A673 (cell line): ENCODE measurements at regions not wholly inside any gene's neighbourhood (a gene's known extent, or its start where the extent isn't known, plus 50 kb on each side); places are given as distances from the start of the nearest gene placed in this dataset.

Experiments used
- BruUV-seq: library from RNA; stranded (reverse); fragments of 400-500 nt; replicated peaks from 2 replicates; lab custom pipeline; 2021; lab: Mats Ljungman, UMichigan
- CTCF ChIA-PET: fragments of 300-600 bp; sonication (Branson Sonifier 250); formaldehyde crosslinking; loops from one replicate; lab custom pipeline; 2022; ENCODE audit warnings: antibody characterized with exemption; lab: Charles Lee
- POLR2A ChIA-PET: fragments of 300-600 bp; sonication (Branson Sonifier 250); formaldehyde crosslinking; loops from one replicate; lab custom pipeline; 2022; ENCODE audit warnings: antibody characterized with exemption; ENCODE audit not compliant: low non-redundant PET; lab: Charles Lee
- DNase-seq: peaks from one replicate; pipeline ENCODE4 v3.0.0-alpha.2; 2015; ENCODE audit warnings: low spot score
- H3K27ac ChIP-seq: fragments of 200-600 bp; sonication (generic); 2 replicates; pipeline ENCODE4 v1.5.1; 2016; ENCODE audit warnings: mixed run types, low read depth, mild to moderate bottlenecking, mixed read lengths, antibody characterized with exemption, low read length; ENCODE audit not compliant: poor library complexity, severe bottlenecking
- H3K27me3 ChIP-seq: fragments of 200-600 bp; sonication (generic); replicated peaks from 2 replicates; pipeline ENCODE4 v1.6.1; 2017; ENCODE audit warnings: mixed run types, low read depth, mild to moderate bottlenecking, mixed read lengths, antibody characterized with exemption, low read length; ENCODE audit not compliant: insufficient read depth, poor library complexity
- H3K36me3 ChIP-seq: fragments of 200-600 bp; sonication (generic); 2 replicates; pipeline ENCODE4 v1.6.1; 2016; ENCODE audit warnings: mixed run types, mild to moderate bottlenecking, mixed read lengths, antibody characterized with exemption, low read length; ENCODE audit not compliant: insufficient read depth, poor library complexity, severe bottlenecking
- H3K4me1 ChIP-seq: fragments of 200-600 bp; sonication (generic); 2 replicates; pipeline ENCODE4 v1.6.1; 2017; ENCODE audit warnings: mixed run types, mild to moderate bottlenecking, mixed read lengths, antibody characterized with exemption, low read length; ENCODE audit not compliant: insufficient read depth, poor library complexity, severe bottlenecking
- H3K4me3 ChIP-seq: fragments of 200-600 bp; sonication (generic); 2 replicates; pipeline ENCODE4 v1.5.1; 2016; ENCODE audit warnings: low read depth, mixed run types, mild to moderate bottlenecking, mixed read lengths, low read length; ENCODE audit not compliant: poor library complexity, severe bottlenecking
- H3K9me3 ChIP-seq: fragments of 200-600 bp; sonication (generic); 2 replicates; pipeline ENCODE4 v1.6.1; 2016; ENCODE audit warnings: mixed run types, low read depth, mild to moderate bottlenecking, mixed read lengths, antibody characterized with exemption, low read length; ENCODE audit not compliant: poor library complexity, severe bottlenecking
- CTCF ChIP-seq: fragments of 300-800, 200-600 bp; sonication (generic); conservative IDR thresholded peaks from 2 replicates; pipeline ENCODE4 v1.5.1; 2017; ENCODE audit warnings: low read depth, mild to moderate bottlenecking, antibody characterized with exemption, low read length, moderate library complexity, mixed read lengths
- EZH2 ChIP-seq: fragments of 200-600 bp; sonication (generic); IDR thresholded peaks from 2 replicates; pipeline ENCODE4 v1.6.1; 2017; ENCODE audit warnings: borderline replicate concordance, low read depth, mild to moderate bottlenecking, mixed read lengths, antibody characterized with exemption, low read length; ENCODE audit not compliant: poor library complexity, severe bottlenecking
- intact Hi-C: fragments of 100-400 bp; cut with micrococcal nuclease; formaldehyde crosslinking; loops from one replicate; pipeline ENCODE4 v1.10.0; 2022; ENCODE audit not compliant: unreplicated experiment

GRCh38 chr9:86672301-86672700, 275.0 kb downstream of the GAS1 start:
- ChIA-PET CTCF (no interaction called here), POLR2A (no interaction called here)
- Histone ChIP-seq H3K4me1 (peaks cover 9% of the 10 kb centered on the region), H3K9me3 (peaks cover 9% of the 10 kb centered on the region), H3K27me3 (no peaks in the 10 kb centered on the region), H3K27ac (no peak overlapping the region), H3K4me3 (no peak overlapping the region), H3K36me3 (no peaks in the 10 kb centered on the region)
- TF ChIP-seq CTCF (no peak), EZH2 (no peak)
- intact Hi-C loops, result no loop called here
- no peak for DNase-seq
- BruUV-seq, result no TSS peak

- peaks cover 9% of the 10 kb centered on the region for H3K9me3 ChIP-seq
- no peak for DNase-seq
- no TSS peak for BruUV-seq
- intact Hi-C loops, result no loop called here
- no peak overlapping the region for H3K27ac ChIP-seq
- TF ChIP-seq EZH2 (no peak), CTCF (no peak)
- CTCF ChIA-PET, result no interaction called here
- H3K36me3 ChIP-seq, result no peaks in the 10 kb centered on the region
- no peak overlapping the region for H3K4me3 ChIP-seq
- POLR2A ChIA-PET, result no interaction called here
- peaks cover 9% of the 10 kb centered on the region for H3K4me1 ChIP-seq
- no peaks in the 10 kb centered on the region for H3K27me3 ChIP-seq
Measured at GRCh38 chr9:86671018-86671417, 276.3 kb downstream of the GAS1 start.

- Histone ChIP-seq H3K4me3 (no peak overlapping the region), H3K4me1 (peaks cover 9% of the 10 kb centered on the region), H3K27me3 (no peaks in the 10 kb centered on the region), H3K9me3 (peaks cover 9% of the 10 kb centered on the region), H3K36me3 (no peaks in the 10 kb centered on the region), H3K27ac (no peak overlapping the region)
- no peak for DNase-seq
- TF ChIP-seq CTCF, result no peak
- no TSS peak for BruUV-seq
- intact Hi-C loops, result no loop called here
- ChIA-PET POLR2A (no interaction called here), CTCF (no interaction called here)
Measured at GRCh38 chr9:86670536-86670935, 276.8 kb downstream of the GAS1 start.
